ENCODE measurements at regions not wholly inside any gene's neighbourhood (a gene's known extent, or its start where the extent isn't known, plus 50 kb on each side); places are given as distances from the start of the nearest gene placed in this dataset.
"Not testable (repeated sequence)": the region's sequence is repeated elsewhere in the genome, so short reads cannot be mapped to it uniquely, and the experiment has no call there.

GRCh38 chr13:84088996-84089395, 206.7 kb upstream of the SLITRK1 start:
- H3K27me3 ChIP-seq = no peaks in the 10 kb centered on the region
- H3K4me3 ChIP-seq (replicated peaks in 1 of 3) = no peak overlapping the region
- H3K27ac ChIP-seq = no peak overlapping the region
- intact Hi-C loops (cut with DNase I) = no loop called here
- WGBS, 2 donors = 81 to 84% methylated on average over 1 of the region's 1 CpG
- no peaks in the 10 kb centered on the region for H3K9me3 ChIP-seq
- TF ChIP-seq CTCF (IDR thresholded peaks at IDR 0.05) = no peak
- TF ChIP-seq POLR2A (IDR thresholded peaks at IDR 0.05) = no peak
- no peaks in the 10 kb centered on the region for H3K36me3 ChIP-seq
- DNase-seq = no peak
- H3K4me1 ChIP-seq = no peaks in the 10 kb centered on the region

GRCh38 chr13:84086847-84087162, 204.5 kb upstream of the SLITRK1 start:
- 79 to 89% methylated on average over 7 of the region's 7 CpGs for WGBS, 2 donors
- TF ChIP-seq CTCF (IDR thresholded peaks at IDR 0.05) = no peak
- H3K27ac ChIP-seq = no peak overlapping the region
- no peaks in the 10 kb centered on the region for H3K36me3 ChIP-seq
- no peaks in the 10 kb centered on the region for H3K4me1 ChIP-seq
- no peaks in the 10 kb centered on the region for H3K9me3 ChIP-seq
- H3K4me3 ChIP-seq (replicated peaks in 1 of 3) = no peak overlapping the region
- DNase-seq = no peak
- intact Hi-C loops (cut with DNase I) = no loop called here
- H3K27me3 ChIP-seq = no peaks in the 10 kb centered on the region

- intact Hi-C loops (cut with DNase I); H3K9me3 ChIP-seq; H3K27ac ChIP-seq; H3K36me3 ChIP-seq; H3K4me1 ChIP-seq; H3K4me3 ChIP-seq (replicated peaks in 1 of 3); H3K27me3 ChIP-seq: not testable (repeated sequence)
- 65 to 79% methylated on average over 33 to 36 of the region's 49 CpGs for WGBS, 2 donors
- DNase-seq = peak; percentile 3 to 4
Observed at GRCh38 chr13:84086098-84086846, 204.0 kb upstream of the SLITRK1 start.

GRCh38 chr13:84082462-84082861, 200.2 kb upstream of the SLITRK1 start:
- WGBS, 2 donors = 73 to 82% methylated on average over 4 of the region's 4 CpGs
- H3K9me3 ChIP-seq = no peaks in the 10 kb centered on the region

GRCh38 chr13:84080748-84081530, 198.7 kb upstream of the SLITRK1 start:
- no peak for DNase-seq
- no peak overlapping the region for H3K27ac ChIP-seq
- WGBS, 2 donors = 70 to 78% methylated on average over 7 of the region's 7 CpGs
- H3K27me3 ChIP-seq = no peaks in the 10 kb centered on the region
- intact Hi-C loops (cut with DNase I) = no loop called here
- no peak for TF ChIP-seq CTCF (IDR thresholded peaks at IDR 0.05)
- TF ChIP-seq POLR2A (IDR thresholded peaks at IDR 0.05) = no peak
- H3K4me1 ChIP-seq = no peaks in the 10 kb centered on the region
- no peak overlapping the region for H3K4me3 ChIP-seq (replicated peaks in 1 of 3)
- no peaks in the 10 kb centered on the region for H3K9me3 ChIP-seq
- no peaks in the 10 kb centered on the region for H3K36me3 ChIP-seq

More at GRCh38 chr13:84082462-84082861, 200.2 kb upstream of the SLITRK1 start:
- no peak overlapping the region for H3K27ac ChIP-seq
- no peak overlapping the region for H3K4me3 ChIP-seq (replicated peaks in 1 of 3)
- no peaks in the 10 kb centered on the region for H3K36me3 ChIP-seq
- intact Hi-C loops (cut with DNase I) = no loop called here
- TF ChIP-seq CTCF (IDR thresholded peaks at IDR 0.05) (no peak), POLR2A (IDR thresholded peaks at IDR 0.05) (no peak)
- H3K4me1 ChIP-seq = no peaks in the 10 kb centered on the region
- H3K27me3 ChIP-seq = no peaks in the 10 kb centered on the region
- DNase-seq = no peak
